HG03460 (cell line): ENCODE measurements at regions not wholly inside any gene's neighbourhood (a gene's known extent, or its start where the extent isn't known, plus 50 kb on each side); places are given as distances from the start of the nearest gene placed in this dataset.

Experiments
- ATAC-seq: cut with Tn5 transposase; IDR thresholded peaks from one replicate; pipeline ENCODE4 v1.9.1; 2021; ENCODE audit not compliant: unreplicated experiment

DNA sequence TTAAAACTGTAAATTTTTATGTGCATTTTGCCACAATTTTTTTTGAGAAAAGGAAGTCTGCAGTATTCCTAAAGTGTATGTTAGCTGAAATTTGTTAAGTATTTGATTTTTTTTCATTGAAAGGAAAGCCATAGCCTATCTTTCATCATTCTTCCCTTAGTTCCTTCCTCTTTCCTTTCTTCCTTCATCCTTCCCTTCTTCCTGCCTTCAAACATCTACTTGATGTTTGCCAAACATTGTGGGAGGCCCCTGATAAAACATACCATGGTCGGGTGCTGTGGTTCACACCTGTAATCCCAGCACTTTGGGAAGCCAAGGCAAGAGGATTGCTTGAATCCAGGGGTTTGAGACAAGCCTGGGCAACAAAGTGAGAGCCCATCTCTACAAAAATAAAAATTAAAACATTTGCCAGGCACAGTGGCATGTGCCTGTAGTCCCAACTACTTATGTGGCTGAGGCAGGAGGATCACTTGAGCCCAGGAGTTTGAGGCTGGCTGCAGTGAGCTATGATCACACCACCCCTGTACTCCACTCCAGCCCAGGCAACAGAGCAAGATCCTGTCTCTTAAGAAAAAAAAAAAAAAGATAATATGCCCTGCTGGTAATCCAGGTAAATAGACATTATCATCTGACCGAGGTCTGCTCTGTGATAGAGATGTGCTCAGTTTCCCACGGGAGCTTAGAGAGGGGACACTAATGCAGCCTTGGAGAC is 62.9 kb upstream of the FOXN2 start:
- ATAC-seq: no peak

- ATAC-seq: no peak
Measured at GRCh38 chr2:48253301-48253700, 61.2 kb upstream of the FOXN2 start.

DNA sequence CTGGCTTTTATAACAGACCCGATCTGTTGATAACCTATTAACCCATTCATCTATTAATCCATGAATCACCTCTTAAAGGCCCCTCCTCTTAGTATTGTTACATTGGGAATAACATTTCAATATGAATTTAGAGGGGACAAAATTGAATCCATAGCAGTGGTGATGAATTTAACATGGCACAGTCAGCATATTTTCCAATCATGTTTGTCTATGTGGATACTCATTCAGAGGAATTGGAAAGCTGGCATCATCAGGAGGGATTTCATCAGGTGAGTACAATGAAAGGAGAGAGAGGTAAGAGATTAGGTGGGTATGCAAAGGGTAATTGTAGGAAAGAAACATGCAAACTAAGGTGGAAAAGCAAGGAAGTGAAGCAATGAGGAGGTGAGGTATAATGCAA is 59.6 kb upstream of the FOXN2 start:
- no peak for ATAC-seq

DNA sequence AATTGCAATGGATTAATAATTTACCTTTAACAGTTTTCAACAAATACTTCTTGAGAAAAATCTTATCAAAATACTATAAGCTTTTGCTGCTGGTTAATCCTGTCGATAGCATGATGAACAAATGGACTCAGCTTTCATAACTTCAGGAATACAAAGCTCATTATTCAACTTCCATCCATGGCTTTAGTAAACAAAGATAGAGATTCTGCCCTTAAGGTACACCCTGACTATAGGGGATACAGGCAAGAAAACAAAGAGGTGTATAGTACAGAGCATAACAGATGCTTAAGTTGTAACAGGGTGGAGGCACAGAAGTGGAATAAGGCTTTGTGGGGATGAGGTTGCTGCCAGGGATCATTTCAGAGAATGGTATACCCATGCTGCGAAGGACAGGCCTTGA is 57.0 kb upstream of the FOXN2 start:
- ATAC-seq: no peak

- no peak for ATAC-seq
Measured at GRCh38 chr2:48258481-48259149, 55.9 kb upstream of the FOXN2 start.

GRCh38 chr2:48259811-48260210 is 54.7 kb upstream of the FOXN2 start:
- no peak for ATAC-seq

DNA sequence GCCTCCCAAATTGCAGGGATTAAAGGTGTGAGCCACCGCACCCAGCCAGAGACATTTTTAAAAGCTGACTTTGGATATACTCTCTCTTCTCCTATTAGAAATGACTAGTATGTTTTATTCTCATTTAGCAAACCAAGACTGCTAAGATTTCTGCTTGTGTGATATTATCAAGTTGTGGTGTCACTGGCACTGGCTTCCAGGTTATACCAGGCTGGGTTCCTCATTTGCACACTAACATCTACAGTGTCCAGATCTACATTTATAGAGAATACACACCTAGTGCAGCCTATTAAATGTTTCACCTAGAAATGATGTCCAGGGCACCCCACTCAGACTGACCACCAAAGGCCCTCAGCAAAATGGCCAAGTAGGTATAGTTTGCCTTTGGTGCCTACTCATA is 49.9 kb upstream of the FOXN2 start:
- no peak for ATAC-seq
